HEK293 (cell line): ENCODE measurements at regions not wholly inside any gene's neighbourhood (a gene's known extent, or its start where the extent isn't known, plus 50 kb on each side); places are given as distances from the start of the nearest gene placed in this dataset.

Experiments
- CTCF ChIA-PET: fragments of 350-600 bp; formaldehyde crosslinking; extraction: SDS; loops from one replicate; lab custom pipeline; 2021; ENCODE audit warnings: antibody characterized with exemption; lab: Yijun Ruan, JAX
- POLR2A ChIA-PET: fragments of 300-600 bp; formaldehyde crosslinking; extraction: SDS; loops from one replicate; lab custom pipeline; 2020; ENCODE audit warnings: antibody characterized with exemption, inconsistent platforms; lab: Yijun Ruan, JAX
- H3K27ac ChIP-seq: fragments of 200-500 bp; sonication (Bioruptor generic); 2 replicates; pipeline ENCODE4 v1.5.1; 2014; ENCODE audit warnings: low read depth, low read length, control low read depth, inconsistent platforms; ENCODE audit errors: extremely low read depth
- H3K36me3 ChIP-seq, 2 experiments: fragments of 200-500 bp in 1 of 2; sonication (Bioruptor generic) in 1 of 2; 1 replicate in 1 of 2; 2 replicates in 1 of 2; pipeline ENCODE4 v1.5.1; 2014 to 2017; ENCODE audit warnings: inconsistent platforms in 2 of 2, low read length in 2 of 2; ENCODE audit not compliant: control insufficient read depth in 2 of 2, insufficient read depth in 1 of 2
- H3K4me1 ChIP-seq: fragments of 200-500 bp; sonication (Bioruptor generic); 2 replicates; pipeline ENCODE4 v1.5.1; 2014; ENCODE audit warnings: mild to moderate bottlenecking, low read length, inconsistent platforms; ENCODE audit not compliant: control insufficient read depth, insufficient read depth
- H3K4me3 ChIP-seq: 2 replicates; pipeline ENCODE4 v1.5.1; 2011; ENCODE audit warnings: low read depth, mild to moderate bottlenecking, control low read depth, low read length, moderate library complexity
- H3K9me3 ChIP-seq: fragments of 200-500 bp; sonication (Bioruptor generic); 2 replicates; pipeline ENCODE4 v1.5.1; 2014; ENCODE audit warnings: low read depth, low read length, inconsistent platforms; ENCODE audit not compliant: control insufficient read depth, insufficient read depth
- EGR2 ChIP-seq: fragments of 450-650 bp; formaldehyde crosslinking; IDR thresholded peaks from 2 replicates; pipeline ENCODE4 v1.5.1; 2016; ENCODE audit warnings: low read depth, missing biosample characterization, missing genetic modification characterization
- FEZF1 ChIP-seq: fragments of 450-650 bp; formaldehyde crosslinking; IDR thresholded peaks from 2 replicates; pipeline ENCODE4 v1.5.1; 2016; ENCODE audit warnings: missing biosample characterization, missing genetic modification characterization
- OSR2 ChIP-seq: fragments of 450-650 bp; formaldehyde crosslinking; IDR thresholded peaks from 2 replicates; pipeline ENCODE4 v1.5.1; 2016; ENCODE audit warnings: missing biosample characterization, missing genetic modification characterization
- ZBTB48 ChIP-seq: fragments of 450-650 bp; formaldehyde crosslinking; IDR thresholded peaks from 2 replicates; pipeline ENCODE4 v1.5.1; 2016; ENCODE audit warnings: missing biosample characterization, missing genetic modification characterization
- ZFHX2 ChIP-seq: fragments of 450-650 bp; formaldehyde crosslinking; conservative IDR thresholded peaks from 2 replicates; pipeline ENCODE4 v1.5.1; 2016; ENCODE audit warnings: missing biosample characterization, missing genetic modification characterization
- ZNF114 ChIP-seq: fragments of 450-650 bp; formaldehyde crosslinking; IDR thresholded peaks from 2 replicates; pipeline ENCODE4 v1.5.0; 2017; ENCODE audit warnings: missing biosample characterization, missing genetic modification characterization
- ZNF138 ChIP-seq: fragments of 450-650 bp; formaldehyde crosslinking; IDR thresholded peaks from 2 replicates; pipeline ENCODE4 v1.5.1; 2016; ENCODE audit warnings: missing biosample characterization, missing genetic modification characterization, borderline replicate concordance
- ZNF146 ChIP-seq: fragments of 450-650 bp; formaldehyde crosslinking; IDR thresholded peaks from 2 replicates; pipeline ENCODE4 v1.5.1; 2016; ENCODE audit warnings: missing biosample characterization, missing genetic modification characterization
- ZNF366 ChIP-seq: fragments of 450-650 bp; formaldehyde crosslinking; conservative IDR thresholded peaks from 2 replicates; pipeline ENCODE4 v1.5.1; 2016; ENCODE audit warnings: missing biosample characterization, missing genetic modification characterization
- ZNF426 ChIP-seq: fragments of 450-650 bp; formaldehyde crosslinking; IDR thresholded peaks from 2 replicates; pipeline ENCODE4 v1.5.1; 2017; ENCODE audit warnings: missing biosample characterization, missing genetic modification characterization, mild to moderate bottlenecking, inconsistent platforms, moderate library complexity
- ZNF596 ChIP-seq: fragments of 450-650 bp; IDR thresholded peaks from 2 replicates; pipeline ENCODE4 v1.5.0; 2018; ENCODE audit warnings: missing biosample characterization, mild to moderate bottlenecking, missing genetic modification characterization, moderate library complexity
- ZNF664 ChIP-seq: fragments of 450-650 bp; formaldehyde crosslinking; IDR thresholded peaks from 2 replicates; pipeline ENCODE4 v1.5.1; 2016; ENCODE audit warnings: missing biosample characterization, missing genetic modification characterization
- ZXDB ChIP-seq: fragments of 450-650 bp; formaldehyde crosslinking; IDR thresholded peaks from 2 replicates; pipeline ENCODE4 v1.5.1; 2016; ENCODE audit warnings: missing biosample characterization, missing genetic modification characterization
- TF ChIP-seq, protein P1 (sequence below): fragments of 450-650 bp; formaldehyde crosslinking; IDR thresholded peaks from 2 replicates; pipeline ENCODE4 v1.5.1; 2016; ENCODE audit warnings: missing biosample characterization, missing genetic modification characterization
- TF ChIP-seq, protein P2 (sequence below): fragments of 450-650 bp; formaldehyde crosslinking; IDR thresholded peaks from 2 replicates; pipeline ENCODE4 v1.5.1; 2016; ENCODE audit warnings: missing biosample characterization, missing genetic modification characterization
- TF ChIP-seq, protein P3 (sequence below): fragments of 450-650 bp; formaldehyde crosslinking; IDR thresholded peaks from 2 replicates; pipeline ENCODE4 v1.5.1; 2016; ENCODE audit warnings: missing biosample characterization, missing genetic modification characterization

DNA sequence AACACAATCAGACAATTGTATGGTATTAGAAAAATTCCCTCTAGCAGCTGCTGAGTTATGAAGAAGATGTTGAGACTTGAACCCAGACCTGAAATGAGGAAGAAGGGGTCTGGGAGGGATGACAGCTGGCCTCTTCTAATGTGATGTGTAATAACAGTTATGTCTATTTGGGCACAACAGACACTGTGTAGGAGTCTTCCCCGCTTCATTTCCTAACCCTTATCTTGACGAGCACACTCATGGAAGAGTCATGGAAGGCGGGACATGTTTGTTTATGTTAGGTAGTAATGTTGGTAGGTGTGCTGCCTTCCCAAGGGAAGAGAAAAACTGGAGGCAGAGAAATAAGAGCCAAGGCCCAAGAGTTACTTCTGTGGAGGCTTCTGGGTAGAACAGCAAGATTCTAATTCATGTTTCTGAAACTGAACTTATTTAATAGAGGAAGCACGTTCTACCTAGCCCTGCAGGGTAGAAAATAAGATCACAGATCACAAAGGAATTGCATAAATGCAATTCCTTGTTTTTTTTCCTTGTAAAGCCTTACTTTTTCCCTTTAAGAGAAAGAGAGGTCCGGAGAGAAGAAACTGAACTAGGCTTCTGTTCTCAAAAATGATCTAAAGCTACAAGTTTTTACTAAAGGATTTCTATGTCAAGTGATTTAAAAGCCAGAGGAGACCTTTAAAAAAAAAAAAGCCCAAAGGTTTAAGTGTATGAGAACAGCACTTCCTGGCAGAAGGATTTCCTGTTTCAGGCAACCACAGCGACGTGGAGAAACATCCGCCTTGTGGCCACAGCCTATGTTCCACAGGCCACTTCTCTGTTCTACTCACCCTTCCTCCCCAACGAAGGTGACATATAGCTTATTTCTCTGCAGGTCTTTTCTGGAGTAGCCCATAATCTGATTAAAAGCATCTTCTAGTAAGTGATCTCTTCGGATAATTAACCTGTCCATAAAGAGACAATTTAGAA is 68.5 kb upstream of the STK17B start:
- H3K27ac ChIP-seq, result no peak overlapping the region
- POLR2A ChIA-PET, result no interaction called here

DNA sequence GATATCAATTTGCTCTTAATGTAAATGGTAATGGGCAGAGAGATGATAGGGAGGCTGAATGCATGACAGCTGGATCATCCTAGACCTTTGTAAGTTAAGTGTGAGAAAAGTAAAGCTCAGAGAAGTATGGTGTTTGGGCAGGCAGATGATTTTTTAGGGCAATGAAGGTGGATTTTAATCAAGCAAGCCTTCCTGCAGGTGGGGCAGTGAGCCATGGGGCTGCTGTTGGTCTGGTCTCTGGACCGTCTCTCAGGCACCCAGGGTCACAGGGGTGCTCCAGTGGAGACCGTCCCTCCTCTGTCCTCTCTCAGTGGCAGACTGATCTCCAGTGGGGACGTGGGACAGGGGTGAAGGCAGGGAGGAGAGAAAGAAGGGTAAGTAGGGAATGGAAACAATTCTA is 69.8 kb upstream of the STK17B start:
- Histone ChIP-seq H3K27ac (no peak overlapping the region), H3K4me3 (no peak overlapping the region), H3K9me3 (no peaks in the 10 kb centered on the region), H3K36me3 (no peaks in the 10 kb centered on the region)
- CTCF ChIA-PET, result interaction anchor here (1.1 kb wide), 1 partner anchor 22 kb away, joined by 3 read pairs; no protein-coding TSS in a partner anchor
- POLR2A ChIA-PET, result no interaction called here
- TF ChIP-seq, protein P1, sequence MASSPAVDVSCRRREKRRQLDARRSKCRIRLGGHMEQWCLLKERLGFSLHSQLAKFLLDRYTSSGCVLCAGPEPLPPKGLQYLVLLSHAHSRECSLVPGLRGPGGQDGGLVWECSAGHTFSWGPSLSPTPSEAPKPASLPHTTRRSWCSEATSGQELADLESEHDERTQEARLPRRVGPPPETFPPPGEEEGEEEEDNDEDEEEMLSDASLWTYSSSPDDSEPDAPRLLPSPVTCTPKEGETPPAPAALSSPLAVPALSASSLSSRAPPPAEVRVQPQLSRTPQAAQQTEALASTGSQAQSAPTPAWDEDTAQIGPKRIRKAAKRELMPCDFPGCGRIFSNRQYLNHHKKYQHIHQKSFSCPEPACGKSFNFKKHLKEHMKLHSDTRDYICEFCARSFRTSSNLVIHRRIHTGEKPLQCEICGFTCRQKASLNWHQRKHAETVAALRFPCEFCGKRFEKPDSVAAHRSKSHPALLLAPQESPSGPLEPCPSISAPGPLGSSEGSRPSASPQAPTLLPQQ (tag by site-specific recombination), result no peak
- TF ChIP-seq ZBTB48 (tag by site-specific recombination) (no peak), ZNF146 (tag by site-specific recombination) (no peak), ZNF426 (tag by site-specific recombination) (no peak), ZNF138 (tag by site-specific recombination) (no peak), ZNF114 (no peak), ZNF596 (tag by site-specific recombination) (no peak)
- TF ChIP-seq, protein P2, sequence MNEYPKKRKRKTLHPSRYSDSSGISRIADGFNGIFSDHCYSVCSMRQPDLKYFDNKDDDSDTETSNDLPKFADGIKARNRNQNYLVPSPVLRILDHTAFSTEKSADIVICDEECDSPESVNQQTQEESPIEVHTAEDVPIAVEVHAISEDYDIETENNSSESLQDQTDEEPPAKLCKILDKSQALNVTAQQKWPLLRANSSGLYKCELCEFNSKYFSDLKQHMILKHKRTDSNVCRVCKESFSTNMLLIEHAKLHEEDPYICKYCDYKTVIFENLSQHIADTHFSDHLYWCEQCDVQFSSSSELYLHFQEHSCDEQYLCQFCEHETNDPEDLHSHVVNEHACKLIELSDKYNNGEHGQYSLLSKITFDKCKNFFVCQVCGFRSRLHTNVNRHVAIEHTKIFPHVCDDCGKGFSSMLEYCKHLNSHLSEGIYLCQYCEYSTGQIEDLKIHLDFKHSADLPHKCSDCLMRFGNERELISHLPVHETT (tag by site-specific recombination), result no peak
- TF ChIP-seq, all 188 proteins: peak for 0
- no peaks in the 10 kb centered on the region for H3K4me1 ChIP-seq

More for the DNA sequence above, 68.5 kb upstream of the STK17B start:
- TF ChIP-seq ZNF366 (tag by site-specific recombination) (no peak), ZBTB48 (tag by site-specific recombination) (no peak), OSR2 (tag by site-specific recombination) (0 out of 2 replicates have a peak, but pooled peaks have one; percentile 16), ZNF664 (tag by site-specific recombination) (no peak), EGR2 (tag by site-specific recombination) (peak; percentile 63), ZFHX2 (tag by site-specific recombination) (peak; percentile 66), ZXDB (tag by site-specific recombination) (no peak)
- no peaks in the 10 kb centered on the region for H3K9me3 ChIP-seq
- CTCF ChIA-PET, result no interaction called here
- H3K4me3 ChIP-seq, result no peak overlapping the region
- H3K36me3 ChIP-seq, result no peaks in the 10 kb centered on the region
- no peaks in the 10 kb centered on the region for H3K4me1 ChIP-seq

DNA sequence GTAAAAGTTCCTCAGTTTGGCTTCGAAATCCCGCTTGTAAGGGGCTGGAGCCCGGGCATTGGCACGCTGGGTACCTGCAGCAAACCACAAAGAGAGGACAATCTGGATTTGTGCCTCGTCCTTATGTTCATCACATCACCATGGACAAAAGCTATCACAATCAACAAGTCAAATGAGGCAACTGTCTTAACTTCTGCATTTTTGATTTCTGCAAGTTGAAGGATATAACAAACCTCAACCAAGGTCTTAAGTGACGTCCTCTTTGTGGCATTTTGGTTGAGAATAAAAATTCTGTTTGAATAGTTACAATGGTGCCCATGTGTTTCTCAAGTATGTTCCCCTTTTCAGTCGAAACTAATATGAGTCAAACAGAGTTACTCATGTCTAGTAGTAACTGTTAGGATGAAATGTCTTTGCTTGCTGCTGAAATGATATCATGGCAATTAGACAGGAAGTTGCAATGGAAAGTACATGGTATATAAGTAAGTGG is 70.8 kb upstream of the STK17B start:
- CTCF ChIA-PET, result no interaction called here
- Histone ChIP-seq H3K9me3 (no peaks in the 10 kb centered on the region), H3K4me1 (no peaks in the 10 kb centered on the region), H3K27ac (no peak overlapping the region), H3K36me3 (no peaks in the 10 kb centered on the region), H3K4me3 (no peak overlapping the region)
- POLR2A ChIA-PET, result interaction anchor here (0.6 kb wide), 1 partner anchor 71 kb away, joined by 8 read pairs; the partner anchor contains the start of gene STK17B
- TF ChIP-seq, protein P3, sequence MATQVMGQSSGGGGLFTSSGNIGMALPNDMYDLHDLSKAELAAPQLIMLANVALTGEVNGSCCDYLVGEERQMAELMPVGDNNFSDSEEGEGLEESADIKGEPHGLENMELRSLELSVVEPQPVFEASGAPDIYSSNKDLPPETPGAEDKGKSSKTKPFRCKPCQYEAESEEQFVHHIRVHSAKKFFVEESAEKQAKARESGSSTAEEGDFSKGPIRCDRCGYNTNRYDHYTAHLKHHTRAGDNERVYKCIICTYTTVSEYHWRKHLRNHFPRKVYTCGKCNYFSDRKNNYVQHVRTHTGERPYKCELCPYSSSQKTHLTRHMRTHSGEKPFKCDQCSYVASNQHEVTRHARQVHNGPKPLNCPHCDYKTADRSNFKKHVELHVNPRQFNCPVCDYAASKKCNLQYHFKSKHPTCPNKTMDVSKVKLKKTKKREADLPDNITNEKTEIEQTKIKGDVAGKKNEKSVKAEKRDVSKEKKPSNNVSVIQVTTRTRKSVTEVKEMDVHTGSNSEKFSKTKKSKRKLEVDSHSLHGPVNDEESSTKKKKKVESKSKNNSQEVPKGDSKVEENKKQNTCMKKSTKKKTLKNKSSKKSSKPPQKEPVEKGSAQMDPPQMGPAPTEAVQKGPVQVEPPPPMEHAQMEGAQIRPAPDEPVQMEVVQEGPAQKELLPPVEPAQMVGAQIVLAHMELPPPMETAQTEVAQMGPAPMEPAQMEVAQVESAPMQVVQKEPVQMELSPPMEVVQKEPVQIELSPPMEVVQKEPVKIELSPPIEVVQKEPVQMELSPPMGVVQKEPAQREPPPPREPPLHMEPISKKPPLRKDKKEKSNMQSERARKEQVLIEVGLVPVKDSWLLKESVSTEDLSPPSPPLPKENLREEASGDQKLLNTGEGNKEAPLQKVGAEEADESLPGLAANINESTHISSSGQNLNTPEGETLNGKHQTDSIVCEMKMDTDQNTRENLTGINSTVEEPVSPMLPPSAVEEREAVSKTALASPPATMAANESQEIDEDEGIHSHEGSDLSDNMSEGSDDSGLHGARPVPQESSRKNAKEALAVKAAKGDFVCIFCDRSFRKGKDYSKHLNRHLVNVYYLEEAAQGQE (tag by site-specific recombination), result no peak
- no peak for TF ChIP-seq FEZF1 (tag by site-specific recombination)
